Right lobe of liver (tissue), 6 donors: ENCODE measurements at regions not wholly inside any gene's neighbourhood (a gene's known extent, or its start where the extent isn't known, plus 50 kb on each side); places are given as distances from the start of the nearest gene placed in this dataset.
A peak's percentile ranks its signal among the peaks of the same experiment; 100 is the strongest.

Experiments used
- ATAC-seq, 4 donors: fragments of 200-7000 bp; cut with Tn5 transposase; one replicate each; pipeline ENCODE4 v1.9.1; 2020; ENCODE audit warnings: mild to moderate bottlenecking in 4 of 4, moderate library complexity in 4 of 4
- DNase-seq, 3 donors: peaks; one replicate each; pipeline ENCODE4 v3.0.0-alpha.2; 2020
- H3K27ac ChIP-seq, 3 donors: fragments of 200-600 bp; one replicate each; pipeline ENCODE4 v1.8.0; 2022
- H3K27me3 ChIP-seq, 2 donors: fragments of 200-600 bp; one replicate each; pipeline ENCODE4 v1.8.0; 2022
- H3K36me3 ChIP-seq, 4 donors: fragments of 200-600 bp; sonication (generic) in 1 of 4; one replicate each; pipeline versions ENCODE4 v1.5.1 to v1.8.0; 2017 to 2022; ENCODE audit warnings: control low read depth in 1 of 4
- H3K4me1 ChIP-seq, 4 donors: fragments of 200-600 bp; sonication (generic) in 1 of 4; one replicate each; pipeline versions ENCODE4 v1.5.1 to v1.8.0; 2017 to 2022; ENCODE audit warnings: control low read depth in 1 of 4
- H3K4me3 ChIP-seq, 3 donors: fragments of 200-600 bp; one replicate each; pipeline ENCODE4 v1.8.0; 2022
- H3K9me3 ChIP-seq, 4 donors: fragments of 200-600 bp; sonication (generic) in 1 of 4; one replicate each; pipeline versions ENCODE4 v1.5.1 to v1.8.0; 2017 to 2022; ENCODE audit warnings: control low read depth in 1 of 4
- CTCF ChIP-seq, 4 donors: fragments of 200-600 bp in 3 of 4; fragments of 450-650 bp in 1 of 4; IDR thresholded peaks; one replicate each; pipeline versions ENCODE4 v1.5.1 to v1.8.0; 2016 to 2022; ENCODE audit warnings: antibody characterized with exemption in 4 of 4, mild to moderate bottlenecking in 2 of 4
- POLR2A ChIP-seq: fragments of 450-650 bp; IDR thresholded peaks from one replicate; pipeline ENCODE4 v1.6.1; 2017; ENCODE audit warnings: antibody characterized with exemption, mild to moderate bottlenecking
- WGBS: methylation state at CpG from one replicate; pipeline ENCODE4 v1.1.6; 2018; ENCODE audit warnings: low coverage, low lambda C conversion rate; ENCODE audit not compliant: insufficient coverage; ENCODE audit errors: missing lambda C conversion rate; 5-methylcytosine and 5-hydroxymethylcytosine counted together
- intact Hi-C, 2 donors: fragments of 100-400 bp; cut with DNase I; formaldehyde crosslinking; loops; one replicate each; pipeline versions ENCODE4 v1.11.2 to v1.14.1; 2022
- donor health status: DM: no; HTN: yes; CAD: no.
- donor health status: DM: no; HTN: no; CAD: no.
- donor health status: DM: no; HTN: no; CAD: no.
- donor health status: DM: no; HTN: yes; CAD: no.
- donor health status: DM: no; HTN: yes; CAD: no.

GRCh38 chr3:110971010-110971601 lies 100.5 kb upstream of the NECTIN3 start:
- Histone ChIP-seq H3K36me3 (no peaks in the 10 kb centered on the region), H3K4me3 (no peak overlapping the region), H3K4me1 (peaks cover 0 to 7% (median 3%) of the 10 kb centered on the region in 4 donors), H3K27ac (no peak overlapping the region), H3K27me3 (no peaks in the 10 kb centered on the region), H3K9me3 (no peaks in the 10 kb centered on the region)
- ATAC-seq (no peak), DNase-seq (no peak)
- intact Hi-C loops = no loop called here
- no peak for TF ChIP-seq POLR2A
- TF ChIP-seq CTCF (IDR thresholded peaks at IDR 0.05) = no peak
- 88% methylated on average over 8 of the region's 9 CpGs for WGBS

- Histone ChIP-seq H3K9me3 (no peaks in the 10 kb centered on the region), H3K36me3 (no peaks in the 10 kb centered on the region), H3K4me1 (peaks cover 0 to 7% (median 3%) of the 10 kb centered on the region in 4 donors), H3K27ac (no peak overlapping the region), H3K4me3 (no peak overlapping the region), H3K27me3 (no peaks in the 10 kb centered on the region)
- WGBS = 58% methylated on average over 2 of the region's 2 CpGs
- no peak for TF ChIP-seq CTCF (IDR thresholded peaks at IDR 0.05)
- TF ChIP-seq POLR2A = no peak
- intact Hi-C loops = no loop called here
- ATAC-seq = no peak
- DNase-seq = no peak
These were observed 98.2 kb upstream of the NECTIN3 start for GRCh38 chr3:110973263-110973895.

- ATAC-seq (peak in 2 of 4 donors; percentile 23 to 43), DNase-seq (no peak)
- no peak overlapping the region for H3K27ac ChIP-seq
- H3K36me3 ChIP-seq = no peaks in the 10 kb centered on the region
- no peak overlapping the region for H3K4me3 ChIP-seq
- H3K9me3 ChIP-seq = no peaks in the 10 kb centered on the region
- peaks cover 0 to 7% (median 3%) of the 10 kb centered on the region in 4 donors for H3K4me1 ChIP-seq
- 11% methylated on average over 2 of the region's 2 CpGs for WGBS
- intact Hi-C loops = no loop called here
- no peaks in the 10 kb centered on the region for H3K27me3 ChIP-seq
- TF ChIP-seq CTCF (IDR thresholded peaks at IDR 0.05) = no peak
- TF ChIP-seq POLR2A = no peak
These were observed 96.7 kb upstream of the NECTIN3 start for GRCh38 chr3:110974902-110975301.

GRCh38 chr3:110984456-110985250 lies 87.0 kb upstream of the NECTIN3 start:
- DNase-seq (no peak), ATAC-seq (no peak)
- Histone ChIP-seq H3K4me1 (no peaks in the 10 kb centered on the region), H3K36me3 (no peaks in the 10 kb centered on the region), H3K4me3 (no peak overlapping the region), H3K9me3 (no peaks in the 10 kb centered on the region), H3K27me3 (no peaks in the 10 kb centered on the region), H3K27ac (no peak overlapping the region)
- TF ChIP-seq CTCF (IDR thresholded peaks at IDR 0.05) = no peak
- no peak for TF ChIP-seq POLR2A
- WGBS = 95% methylated on average over 3 of the region's 4 CpGs
- intact Hi-C loops = no loop called here
